HG02763 (cell line): ENCODE measurements at regions not wholly inside any gene's neighbourhood (a gene's known extent, or its start where the extent isn't known, plus 50 kb on each side); places are given as distances from the start of the nearest gene placed in this dataset.

ENCODE experiments used
- ATAC-seq: cut with Tn5 transposase; IDR thresholded peaks from one replicate; pipeline ENCODE4 v1.9.1; 2021; ENCODE audit warnings: mild to moderate bottlenecking, moderate library complexity; ENCODE audit not compliant: unreplicated experiment

- ATAC-seq, result no peak
Observed at GRCh38 chr2:145729993-145730770, 1210.3 kb upstream of the ZEB2 start.

- ATAC-seq, result no peak
Observed at GRCh38 chr2:145729481-145729880, 1209.6 kb upstream of the ZEB2 start.

GRCh38 chr2:145728511-145728910 is 1208.6 kb upstream of the ZEB2 start:
- ATAC-seq, result no peak

- no peak for ATAC-seq
Observed at GRCh38 chr2:145725876-145726275, 1206.0 kb upstream of the ZEB2 start.

- ATAC-seq, result no peak
Observed at GRCh38 chr2:145724311-145724898, 1204.5 kb upstream of the ZEB2 start.

GRCh38 chr2:145723872-145724271 is 1204.0 kb upstream of the ZEB2 start:
- no peak for ATAC-seq

GRCh38 chr2:145721681-145722080 is 1201.8 kb upstream of the ZEB2 start:
- ATAC-seq, result no peak

- ATAC-seq, result no peak
Observed at GRCh38 chr2:145715601-145716000, 1195.7 kb upstream of the ZEB2 start.

GRCh38 chr2:145710303-145710702 is 1190.4 kb upstream of the ZEB2 start:
- ATAC-seq, result no peak

- no peak for ATAC-seq
Observed at GRCh38 chr2:145702305-145702704, 1182.4 kb upstream of the ZEB2 start.

GRCh38 chr2:145692971-145693478 is 1173.1 kb upstream of the ZEB2 start:
- peak; percentile 85 for ATAC-seq

GRCh38 chr2:145691659-145692058 is 1171.7 kb upstream of the ZEB2 start:
- ATAC-seq, result no peak

- ATAC-seq, result no peak
Observed at GRCh38 chr2:145690183-145690778, 1170.4 kb upstream of the ZEB2 start.

- ATAC-seq, result no peak
Observed at GRCh38 chr2:145689277-145689676, 1169.4 kb upstream of the ZEB2 start.

- no peak for ATAC-seq
Observed at GRCh38 chr2:145688156-145688555, 1168.2 kb upstream of the ZEB2 start.

- ATAC-seq, result no peak
Observed at GRCh38 chr2:145687442-145688134, 1167.7 kb upstream of the ZEB2 start.

GRCh38 chr2:145685383-145686050 is 1165.6 kb upstream of the ZEB2 start:
- no peak for ATAC-seq

GRCh38 chr2:145682546-145683157 is 1162.7 kb upstream of the ZEB2 start:
- ATAC-seq, result no peak

GRCh38 chr2:145680276-145680675 is 1160.4 kb upstream of the ZEB2 start:
- no peak for ATAC-seq

- no peak for ATAC-seq
Observed at GRCh38 chr2:145677371-145677770, 1157.5 kb upstream of the ZEB2 start.
